ENCODE measurements at regions not wholly inside any gene's neighbourhood (a gene's known extent, or its start where the extent isn't known, plus 50 kb on each side); places are given as distances from the start of the nearest gene placed in this dataset.

GRCh38 chr2:34012715-34013302, 413.7 kb upstream of the FAM98A start:
- DNase-seq, result no peak

GRCh38 chr2:34011684-34012083, 412.6 kb upstream of the FAM98A start:
- DNase-seq, result no peak

- no peak for DNase-seq
Observed at GRCh38 chr2:34005901-34006300, 406.8 kb upstream of the FAM98A start.

GRCh38 chr2:34004936-34005335, 405.8 kb upstream of the FAM98A start:
- DNase-seq, result no peak

GRCh38 chr2:34003795-34004194, 404.7 kb upstream of the FAM98A start:
- no peak for DNase-seq

- DNase-seq, result no peak
Observed at GRCh38 chr2:34001557-34001956, 402.5 kb upstream of the FAM98A start.

GRCh38 chr2:33984131-33984530, 385.0 kb upstream of the FAM98A start:
- DNase-seq, result no peak

- DNase-seq, result no peak
Observed at GRCh38 chr2:33978471-33978870, 379.4 kb upstream of the FAM98A start.

GRCh38 chr2:33975498-33975897, 376.4 kb upstream of the FAM98A start:
- no peak for DNase-seq

- no peak for DNase-seq
Observed at GRCh38 chr2:33967103-33967502, 368.0 kb upstream of the FAM98A start.

GRCh38 chr2:33958591-33958990, 359.5 kb upstream of the FAM98A start:
- DNase-seq, result no peak

GRCh38 chr2:33949371-33949770, 350.3 kb upstream of the FAM98A start:
- DNase-seq, result no peak

- no peak for DNase-seq
Observed at GRCh38 chr2:33946193-33946592, 347.1 kb upstream of the FAM98A start.

- DNase-seq, result no peak
Observed at GRCh38 chr2:33933203-33933602, 334.1 kb upstream of the FAM98A start.

- no peak for DNase-seq
Observed at GRCh38 chr2:33931164-33931563, 332.1 kb upstream of the FAM98A start.

GRCh38 chr2:33929467-33929866, 330.4 kb upstream of the FAM98A start:
- no peak for DNase-seq

- DNase-seq, result no peak
Observed at GRCh38 chr2:33927756-33928155, 328.7 kb upstream of the FAM98A start.

- DNase-seq, result no peak
Observed at GRCh38 chr2:33925311-33925710, 326.2 kb upstream of the FAM98A start.

GRCh38 chr2:33924586-33925169, 325.6 kb upstream of the FAM98A start:
- DNase-seq, result no peak

GRCh38 chr2:33917252-33917651, 318.2 kb upstream of the FAM98A start:
- DNase-seq, result no peak

GRCh38 chr2:33913071-33913616, 314.0 kb upstream of the FAM98A start:
- DNase-seq, result no peak

GRCh38 chr2:33911327-33911726, 312.2 kb upstream of the FAM98A start:
- no peak for DNase-seq

- DNase-seq, result no peak
Observed at GRCh38 chr2:33909945-33910695, 311.0 kb upstream of the FAM98A start.

GRCh38 chr2:33907866-33908265, 308.8 kb upstream of the FAM98A start:
- DNase-seq, result no peak

Measured in activated CD4-positive, CD25-positive, alpha-beta regulatory T cell treated with anti-CD3 and anti-CD28 coated beads, Interleukin-2, amount 50 U/mL, for 72 hours (primary cell).